Muscle layer of colon (tissue), 2 donors: ENCODE measurements at regions not wholly inside any gene's neighbourhood (a gene's known extent, or its start where the extent isn't known, plus 50 kb on each side); places are given as distances from the start of the nearest gene placed in this dataset.

Source experiments
- H3K27ac ChIP-seq: one replicate; pipeline ENCODE4 v1.7.0; 2013; ENCODE audit warnings: low read depth, mild to moderate bottlenecking, low read length, moderate library complexity
- H3K27me3 ChIP-seq, 2 donors: one replicate each; pipeline ENCODE4 v1.7.0; 2013; ENCODE audit warnings: low read length in 2 of 2, mild to moderate bottlenecking in 2 of 2; ENCODE audit not compliant: insufficient read depth in 2 of 2, control insufficient read depth in 1 of 2
- H3K36me3 ChIP-seq: one replicate; pipeline ENCODE4 v1.7.0; 2013; ENCODE audit warnings: mild to moderate bottlenecking, low read length; ENCODE audit not compliant: insufficient read depth
- H3K4me1 ChIP-seq: one replicate; pipeline ENCODE4 v1.7.0; 2013; ENCODE audit warnings: mild to moderate bottlenecking, low read length; ENCODE audit not compliant: insufficient read depth
- H3K4me3 ChIP-seq, 2 donors: one replicate each; pipeline ENCODE4 v1.7.0; 2013; ENCODE audit warnings: low read length in 2 of 2, low read depth in 1 of 2, mild to moderate bottlenecking in 1 of 2, moderate library complexity in 1 of 2
- H3K9ac ChIP-seq: one replicate; pipeline ENCODE4 v1.7.0; 2013; ENCODE audit warnings: low read length
- H3K9me3 ChIP-seq: one replicate; pipeline ENCODE4 v1.7.0; 2013; ENCODE audit warnings: mild to moderate bottlenecking, low read length
- donor health status: abdominal sarcoma.
- donor health status: Adenocarcinoma of cecum.

DNA sequence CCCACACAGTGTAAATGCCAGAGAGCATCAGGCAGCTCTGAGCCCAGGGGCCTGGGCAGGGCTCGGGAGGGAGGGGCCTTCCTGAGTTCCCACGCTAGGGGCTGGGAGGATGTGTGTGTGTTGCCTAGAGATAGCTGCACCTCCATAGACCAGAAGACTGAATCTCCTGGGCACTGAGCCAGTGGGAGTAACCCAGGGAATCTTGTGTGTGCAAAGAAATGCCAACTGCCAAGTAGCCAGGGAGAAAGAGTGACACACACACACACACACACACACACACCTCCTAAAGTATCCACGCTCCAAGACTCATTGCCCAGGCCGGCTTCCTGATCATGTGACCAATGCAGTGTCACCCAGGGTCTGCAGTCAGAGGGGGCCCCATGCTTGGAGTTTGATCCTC is 166.2 kb upstream of the RPL38 start:
- Histone ChIP-seq H3K27ac (no peak overlapping the region), H3K9me3 (no peaks in the 10 kb centered on the region), H3K4me1 (peaks cover 2% of the 10 kb centered on the region), H3K4me3 (no peak overlapping the region), H3K27me3 (peaks cover 0 to 1% of the 10 kb centered on the region in 2 donors), H3K9ac (no peak overlapping the region), H3K36me3 (no peaks in the 10 kb centered on the region)

DNA sequence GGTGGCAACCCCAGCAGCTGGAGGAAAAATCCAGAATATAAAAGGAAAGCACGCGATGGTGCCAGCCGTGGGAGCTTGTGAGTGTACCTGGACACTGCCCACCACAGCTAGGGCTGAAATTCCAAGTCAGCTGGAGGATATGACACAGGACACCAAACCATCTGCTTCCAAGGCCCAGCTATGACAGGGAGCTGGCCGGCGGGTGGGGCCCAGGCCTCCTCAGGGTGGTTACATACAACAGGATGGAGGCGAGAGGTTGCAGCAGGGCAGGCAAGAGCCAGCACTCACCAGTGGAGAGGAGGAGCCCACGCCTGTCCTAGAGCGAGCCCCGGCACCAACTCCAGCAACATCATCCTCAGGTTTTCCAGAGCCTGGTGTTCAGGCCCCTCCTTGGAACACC is 163.2 kb upstream of the RPL38 start:
- H3K9me3 ChIP-seq = no peaks in the 10 kb centered on the region
- H3K27me3 ChIP-seq = no peaks in the 10 kb centered on the region
- no peaks in the 10 kb centered on the region for H3K36me3 ChIP-seq
- no peak overlapping the region for H3K27ac ChIP-seq
- H3K9ac ChIP-seq = no peak overlapping the region
- peaks cover 4% of the 10 kb centered on the region for H3K4me1 ChIP-seq
- no peak overlapping the region for H3K4me3 ChIP-seq

DNA sequence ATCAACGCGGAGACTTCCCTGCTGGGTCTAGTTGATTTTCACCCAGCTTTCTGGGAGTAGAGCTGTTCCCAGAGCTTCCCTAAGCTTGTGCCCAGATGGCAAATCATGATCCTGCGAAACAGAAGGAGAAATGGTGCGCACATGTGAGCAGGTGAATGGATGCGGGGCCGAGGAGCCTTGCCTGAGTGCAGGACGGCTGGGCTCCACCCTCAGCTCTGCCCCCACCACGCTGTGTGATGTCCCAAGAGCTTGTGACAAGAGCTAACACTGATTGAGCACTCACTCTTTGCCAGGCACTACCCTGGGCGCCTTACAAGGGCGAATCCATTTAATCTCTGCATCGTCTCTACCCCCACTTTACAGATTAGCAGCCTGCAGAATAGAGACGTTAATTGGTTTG is 162.7 kb upstream of the RPL38 start:
- Histone ChIP-seq H3K36me3 (no peaks in the 10 kb centered on the region), H3K4me1 (peaks cover 4% of the 10 kb centered on the region), H3K27me3 (no peaks in the 10 kb centered on the region), H3K4me3 (no peak overlapping the region), H3K9ac (no peak overlapping the region), H3K9me3 (no peaks in the 10 kb centered on the region), H3K27ac (no peak overlapping the region)

DNA sequence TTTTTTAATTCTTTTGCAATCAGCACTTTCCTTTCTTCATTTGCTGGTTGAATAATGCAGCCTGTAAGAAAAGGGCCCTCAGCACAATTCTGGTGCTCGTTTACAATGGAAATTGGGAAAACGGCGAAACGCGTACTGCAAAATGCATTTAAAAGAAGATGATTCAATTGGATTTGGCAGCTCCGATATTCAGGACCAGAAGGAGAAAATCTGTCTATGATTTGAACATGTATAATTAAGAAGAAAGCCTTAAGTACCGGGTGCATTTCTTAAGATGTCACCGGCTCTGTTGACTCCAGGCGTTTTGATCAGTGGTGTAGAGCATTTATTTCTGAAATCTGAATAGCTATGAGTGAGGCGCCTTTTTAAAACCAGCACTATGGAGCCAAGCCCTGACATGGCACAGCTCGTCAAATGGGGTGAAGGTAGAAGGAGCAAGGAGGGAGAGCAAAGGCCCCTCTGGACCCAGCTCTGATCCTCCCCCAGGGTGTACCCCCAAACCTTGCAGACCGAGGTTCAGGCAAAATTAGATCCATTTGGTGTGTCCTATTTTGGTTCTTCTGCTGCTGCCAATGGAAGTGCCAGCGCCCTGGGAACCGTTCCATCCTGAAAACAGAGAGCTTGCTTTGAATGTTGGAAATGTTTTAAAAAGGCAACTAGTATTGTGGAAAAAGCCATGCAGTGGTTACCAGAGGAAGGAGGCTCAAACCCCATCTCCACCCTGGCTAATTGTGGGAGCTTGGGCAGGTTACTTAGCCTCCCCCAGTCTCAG is 161.4 kb upstream of the RPL38 start:
- no peak overlapping the region for H3K27ac ChIP-seq
- no peaks in the 10 kb centered on the region for H3K36me3 ChIP-seq
- H3K27me3 ChIP-seq = no peaks in the 10 kb centered on the region
- no peaks in the 10 kb centered on the region for H3K9me3 ChIP-seq
- no peak overlapping the region for H3K9ac ChIP-seq
- peaks cover 4% of the 10 kb centered on the region for H3K4me1 ChIP-seq
- H3K4me3 ChIP-seq = no peak overlapping the region

DNA sequence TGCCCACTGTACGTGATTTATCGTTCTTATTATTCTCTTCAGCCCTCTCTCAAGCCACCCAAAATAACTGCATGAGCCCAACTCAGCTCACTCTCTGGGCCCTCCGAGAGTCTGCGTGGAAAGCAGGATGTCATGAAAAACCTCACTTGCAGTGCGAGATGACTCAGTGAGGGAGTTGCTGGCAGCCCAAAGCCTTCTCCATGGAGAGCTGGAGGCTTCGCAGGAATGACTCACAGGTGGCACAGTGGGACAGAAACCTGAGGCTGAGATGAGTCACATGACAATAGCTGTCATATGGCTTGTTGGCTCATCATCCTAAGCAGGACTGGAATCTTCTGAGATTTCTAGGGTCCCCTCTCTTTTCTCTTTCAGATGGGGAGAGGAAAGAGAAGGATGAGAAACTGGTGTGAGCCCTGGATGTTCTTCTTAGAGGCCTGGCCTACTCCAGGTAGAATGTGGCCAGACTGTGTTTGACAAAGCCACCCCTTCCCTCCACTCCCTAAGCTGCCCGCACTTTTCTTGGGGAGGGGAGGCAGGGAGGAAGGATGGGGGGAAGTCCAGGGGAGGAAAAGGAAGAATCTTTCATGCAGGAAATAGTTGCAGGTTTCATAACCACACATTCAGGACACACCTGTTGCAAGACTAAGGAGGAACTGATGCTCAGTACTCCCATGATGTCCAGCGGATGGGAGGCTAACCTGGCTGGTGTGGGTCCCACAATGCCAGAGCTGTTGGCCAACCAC is 160.6 kb upstream of the RPL38 start:
- Histone ChIP-seq H3K36me3 (no peaks in the 10 kb centered on the region), H3K4me1 (peaks cover 4% of the 10 kb centered on the region), H3K9ac (no peak overlapping the region), H3K4me3 (no peak overlapping the region), H3K9me3 (no peaks in the 10 kb centered on the region), H3K27ac (no peak overlapping the region), H3K27me3 (peaks cover 0 to 5% of the 10 kb centered on the region in 2 donors)

DNA sequence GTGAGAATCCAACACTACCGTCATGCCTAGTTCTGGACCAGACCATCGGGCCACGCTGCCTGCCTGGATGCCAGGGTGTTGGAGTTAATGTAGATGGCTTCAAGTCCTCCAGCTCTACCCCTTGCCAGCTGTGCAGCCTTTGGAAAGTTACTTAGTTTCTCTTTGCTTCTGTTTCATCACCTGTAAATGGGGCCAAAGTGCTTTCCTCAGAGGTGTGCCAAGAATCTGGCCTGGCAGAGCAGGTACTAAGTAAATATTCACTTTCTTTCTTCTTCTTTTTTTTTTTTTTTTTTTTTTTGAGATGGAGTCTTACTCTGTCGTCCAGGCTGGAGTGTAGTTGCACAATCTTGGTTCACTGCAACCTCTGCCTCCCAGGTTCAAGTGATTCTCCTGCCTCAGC is 159.5 kb upstream of the RPL38 start:
- Histone ChIP-seq H3K27me3 (peaks cover 0 to 5% of the 10 kb centered on the region in 2 donors), H3K27ac (no peak overlapping the region), H3K4me1 (peaks cover 4% of the 10 kb centered on the region), H3K36me3 (no peaks in the 10 kb centered on the region), H3K9ac (no peak overlapping the region), H3K9me3 (no peaks in the 10 kb centered on the region), H3K4me3 (no peak overlapping the region)

GRCh38 chr17:74045608-74046280 is 157.7 kb upstream of the RPL38 start:
- Histone ChIP-seq H3K4me1 (peaks cover 4% of the 10 kb centered on the region), H3K27ac (no peak overlapping the region), H3K9ac (no peak overlapping the region), H3K9me3 (no peaks in the 10 kb centered on the region), H3K27me3 (peaks cover 0 to 5% of the 10 kb centered on the region in 2 donors), H3K36me3 (no peaks in the 10 kb centered on the region), H3K4me3 (no peak overlapping the region)

DNA sequence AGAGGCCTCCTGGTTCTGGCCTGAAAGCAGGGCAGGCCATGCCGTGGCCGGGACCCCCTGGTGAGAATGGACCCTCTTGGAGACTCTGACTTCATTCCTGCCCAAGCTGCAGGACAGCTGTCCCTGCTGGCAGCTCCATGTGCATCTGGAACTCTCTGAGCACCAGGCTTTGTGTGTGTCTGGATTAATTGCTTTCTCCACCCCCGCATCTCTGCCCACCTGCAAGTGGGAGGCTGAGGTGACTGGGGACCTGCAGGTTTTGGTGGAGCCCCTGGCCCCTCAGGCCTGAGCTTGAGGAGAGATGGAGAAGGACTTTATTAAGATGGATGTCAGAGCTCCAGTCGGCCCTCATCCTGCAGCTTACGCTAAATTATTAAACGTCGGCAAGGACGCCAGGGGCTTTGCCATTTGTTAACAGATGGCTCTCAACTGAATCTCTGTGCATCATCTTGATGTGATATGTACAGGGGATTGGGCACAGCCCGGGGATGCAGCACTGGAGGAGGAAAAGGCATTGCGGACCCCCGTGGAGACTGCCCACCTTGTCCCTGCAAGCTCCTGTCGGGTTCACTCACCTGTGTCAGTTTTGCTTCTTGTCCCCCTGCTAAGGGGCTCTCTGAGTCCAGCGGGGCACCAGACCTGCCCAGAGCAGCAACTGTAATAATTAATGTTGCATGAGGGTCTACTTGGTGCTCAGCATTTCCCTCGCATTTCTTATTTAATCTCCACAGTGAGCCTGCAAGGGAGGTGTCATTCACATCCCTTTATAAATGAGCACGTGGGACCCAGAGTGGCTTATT is 154.1 kb upstream of the RPL38 start:
- no peak overlapping the region for H3K4me3 ChIP-seq
- no peak overlapping the region for H3K27ac ChIP-seq
- no peaks in the 10 kb centered on the region for H3K9me3 ChIP-seq
- no peak overlapping the region for H3K9ac ChIP-seq
- H3K4me1 ChIP-seq = no peaks in the 10 kb centered on the region
- peaks cover 0 to 12% of the 10 kb centered on the region in 2 donors for H3K27me3 ChIP-seq
- H3K36me3 ChIP-seq = no peaks in the 10 kb centered on the region

DNA sequence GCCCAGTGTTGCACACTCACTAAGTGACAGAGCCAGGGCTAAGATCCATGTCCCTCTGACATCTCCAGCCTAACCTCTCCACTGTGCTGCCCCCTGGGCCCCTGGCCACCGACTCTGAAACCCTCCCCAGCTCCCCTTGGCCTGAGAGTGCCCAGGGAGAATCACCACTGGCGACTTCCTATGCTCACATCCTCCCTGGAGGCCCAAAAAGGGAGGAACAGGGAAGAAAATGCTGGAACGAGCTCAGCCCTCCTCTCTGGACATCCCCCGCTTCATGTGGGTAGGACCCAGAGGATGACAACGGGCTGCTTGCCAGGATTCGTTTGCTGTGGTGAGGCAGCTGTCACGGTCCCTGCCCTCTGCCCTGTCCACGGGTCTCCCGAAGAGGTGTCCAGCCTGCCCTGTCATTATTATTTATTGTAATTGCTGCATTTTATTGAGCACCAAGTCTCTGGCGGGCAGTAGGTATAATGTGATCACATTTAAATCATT is 153.5 kb upstream of the RPL38 start:
- Histone ChIP-seq H3K4me3 (no peak overlapping the region), H3K9me3 (no peaks in the 10 kb centered on the region), H3K27ac (no peak overlapping the region), H3K4me1 (no peaks in the 10 kb centered on the region), H3K36me3 (no peaks in the 10 kb centered on the region), H3K27me3 (peaks cover 0 to 12% of the 10 kb centered on the region in 2 donors), H3K9ac (no peak overlapping the region)

- H3K9ac ChIP-seq = no peak overlapping the region
- peaks cover 0 to 12% of the 10 kb centered on the region in 2 donors for H3K27me3 ChIP-seq
- H3K36me3 ChIP-seq = no peaks in the 10 kb centered on the region
- no peak overlapping the region for H3K27ac ChIP-seq
- no peak overlapping the region for H3K4me3 ChIP-seq
- H3K4me1 ChIP-seq = no peaks in the 10 kb centered on the region
- H3K9me3 ChIP-seq = no peaks in the 10 kb centered on the region
These were observed 152.1 kb upstream of the RPL38 start for GRCh38 chr17:74051348-74051747.
